ENCODE measurements at regions not wholly inside any gene's neighbourhood (a gene's known extent, or its start where the extent isn't known, plus 50 kb on each side); places are given as distances from the start of the nearest gene placed in this dataset.

DNA sequence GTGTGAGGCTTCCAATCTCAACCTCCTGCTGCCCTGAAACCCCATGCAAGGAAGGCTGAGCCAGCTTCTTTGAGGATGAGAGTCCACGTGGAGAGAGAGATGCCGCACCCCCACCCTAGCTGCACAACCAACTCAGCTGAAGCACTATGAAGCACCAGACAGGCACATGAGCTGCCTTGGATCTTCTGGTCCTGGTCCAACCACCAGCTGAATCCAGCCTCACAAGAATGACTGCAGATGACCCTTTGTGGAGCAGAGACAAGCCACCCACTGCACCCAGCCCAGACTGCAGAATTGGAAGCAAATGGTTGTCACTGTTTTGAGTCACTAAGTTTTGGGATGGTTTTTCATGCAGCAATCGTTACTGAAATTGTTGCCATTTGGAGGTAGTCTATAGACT lies 149.6 kb upstream of the SYT13 start:
- Histone ChIP-seq H3K4me3 (ENCODE audit: low read length) (no peak overlapping the region), H3K4me1 (ENCODE audit: control insufficient read depth, insufficient read depth, low read length) (no peaks in the 10 kb centered on the region), H3K36me3 (ENCODE audit: control insufficient read depth, insufficient read depth, low read length) (no peaks in the 10 kb centered on the region), H3K27ac (ENCODE audit: low read length) (no peak overlapping the region), H3K9me3 (ENCODE audit: control insufficient read depth, insufficient read depth, low read length) (no peaks in the 10 kb centered on the region), H3K27me3 (ENCODE audit: control insufficient read depth, insufficient read depth, low read length) (no peaks in the 10 kb centered on the region)
- no peak overlapping the region for H3K27ac Mint-ChIP-seq
- H3K36me3 Mint-ChIP-seq, result no peaks in the 10 kb centered on the region
- peaks cover 0 to 4% of the 10 kb centered on the region in 2 donors for H3K9me3 Mint-ChIP-seq
- intact Hi-C loops (cut with micrococcal nuclease), result no loop called here
- no peaks in the 10 kb centered on the region for H3K4me1 Mint-ChIP-seq
- ATAC-seq (no peak), DNase-seq (no peak)
- 67% methylated on average over 3 of the region's 3 CpGs for WGBS (ENCODE audit: insufficient coverage)
- H3K4me3 Mint-ChIP-seq, result no peak overlapping the region
- peaks cover 15 to 53% of the 10 kb centered on the region in 2 donors for H3K27me3 Mint-ChIP-seq (ENCODE audit: low read depth in 2 of 2)
- TF ChIP-seq, protein P1, sequence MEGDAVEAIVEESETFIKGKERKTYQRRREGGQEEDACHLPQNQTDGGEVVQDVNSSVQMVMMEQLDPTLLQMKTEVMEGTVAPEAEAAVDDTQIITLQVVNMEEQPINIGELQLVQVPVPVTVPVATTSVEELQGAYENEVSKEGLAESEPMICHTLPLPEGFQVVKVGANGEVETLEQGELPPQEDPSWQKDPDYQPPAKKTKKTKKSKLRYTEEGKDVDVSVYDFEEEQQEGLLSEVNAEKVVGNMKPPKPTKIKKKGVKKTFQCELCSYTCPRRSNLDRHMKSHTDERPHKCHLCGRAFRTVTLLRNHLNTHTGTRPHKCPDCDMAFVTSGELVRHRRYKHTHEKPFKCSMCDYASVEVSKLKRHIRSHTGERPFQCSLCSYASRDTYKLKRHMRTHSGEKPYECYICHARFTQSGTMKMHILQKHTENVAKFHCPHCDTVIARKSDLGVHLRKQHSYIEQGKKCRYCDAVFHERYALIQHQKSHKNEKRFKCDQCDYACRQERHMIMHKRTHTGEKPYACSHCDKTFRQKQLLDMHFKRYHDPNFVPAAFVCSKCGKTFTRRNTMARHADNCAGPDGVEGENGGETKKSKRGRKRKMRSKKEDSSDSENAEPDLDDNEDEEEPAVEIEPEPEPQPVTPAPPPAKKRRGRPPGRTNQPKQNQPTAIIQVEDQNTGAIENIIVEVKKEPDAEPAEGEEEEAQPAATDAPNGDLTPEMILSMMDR (IDR thresholded peaks at IDR 0.05), result no peak

DNA sequence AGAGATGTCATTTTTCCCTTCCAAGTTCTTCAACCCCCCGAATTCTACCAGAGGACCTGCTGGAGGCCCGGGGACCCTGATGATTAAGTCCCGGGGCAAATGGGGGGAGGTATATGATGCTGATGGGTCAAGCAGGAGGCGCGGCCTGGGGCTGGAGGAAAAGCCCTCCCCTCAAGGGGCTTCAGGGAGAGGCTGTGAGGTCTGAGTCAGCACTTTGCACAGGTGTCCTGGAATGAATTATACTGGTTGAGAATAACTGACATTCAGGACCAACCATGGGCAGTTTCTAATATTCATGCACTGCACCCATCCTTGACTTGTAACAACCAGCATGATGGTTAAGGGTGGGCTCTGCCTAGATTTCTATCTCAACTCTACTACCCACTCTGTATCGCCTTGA lies 146.8 kb upstream of the SYT13 start:
- H3K9me3 ChIP-seq (ENCODE audit: control insufficient read depth, insufficient read depth, low read length), result no peaks in the 10 kb centered on the region
- Mint-ChIP-seq H3K27me3 (ENCODE audit: low read depth in 2 of 2) (peaks cover 16 to 62% of the 10 kb centered on the region in 2 donors), H3K27ac (no peak overlapping the region), H3K4me3 (no peak overlapping the region), H3K4me1 (no peaks in the 10 kb centered on the region), H3K36me3 (no peaks in the 10 kb centered on the region), H3K9me3 (no peaks in the 10 kb centered on the region)
- TF ChIP-seq, protein P1 (IDR thresholded peaks at IDR 0.05), result no peak
- ATAC-seq (no peak), DNase-seq (no peak)
- H3K27me3 ChIP-seq (ENCODE audit: control insufficient read depth, insufficient read depth, low read length), result no peaks in the 10 kb centered on the region
- intact Hi-C loops (cut with micrococcal nuclease), result no loop called here
- no peaks in the 10 kb centered on the region for H3K4me1 ChIP-seq (ENCODE audit: control insufficient read depth, insufficient read depth, low read length)
- H3K27ac ChIP-seq (ENCODE audit: low read length), result no peak overlapping the region
- H3K36me3 ChIP-seq (ENCODE audit: control insufficient read depth, insufficient read depth, low read length), result no peaks in the 10 kb centered on the region
- 75% methylated on average over 5 of the region's 6 CpGs for WGBS (ENCODE audit: insufficient coverage)
- H3K4me3 ChIP-seq (ENCODE audit: low read length), result no peak overlapping the region

DNA sequence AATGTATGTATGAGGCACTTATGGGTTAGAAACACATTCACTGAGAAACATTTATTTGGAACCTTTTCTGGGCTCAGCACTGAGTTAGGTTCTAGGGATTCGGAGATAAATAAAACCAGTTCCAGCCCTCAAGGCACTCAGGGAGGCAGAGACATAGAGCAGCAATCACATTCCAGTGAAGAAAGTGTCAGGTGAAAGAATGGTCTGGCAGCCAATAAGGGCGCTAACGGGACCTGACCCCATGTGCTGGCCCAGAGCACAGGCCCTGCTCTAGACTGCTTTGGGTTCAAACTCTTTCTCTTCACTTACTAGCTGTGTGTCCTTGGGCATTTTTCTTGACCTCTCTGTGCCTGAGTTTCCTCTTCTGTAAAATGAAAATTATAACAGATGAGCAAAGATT lies 146.0 kb upstream of the SYT13 start:
- H3K4me1 Mint-ChIP-seq, result no peaks in the 10 kb centered on the region
- no peaks in the 10 kb centered on the region for H3K9me3 Mint-ChIP-seq
- no peak overlapping the region for H3K4me3 Mint-ChIP-seq
- H3K27me3 Mint-ChIP-seq (ENCODE audit: low read depth in 2 of 2), result peaks cover 16 to 59% of the 10 kb centered on the region in 2 donors
- WGBS (ENCODE audit: insufficient coverage), result 86% methylated on average over 3 of the region's 3 CpGs
- no peak overlapping the region for H3K27ac ChIP-seq (ENCODE audit: low read length)
- no peak overlapping the region for H3K27ac Mint-ChIP-seq
- no peak for ATAC-seq
- no peaks in the 10 kb centered on the region for H3K36me3 ChIP-seq (ENCODE audit: control insufficient read depth, insufficient read depth, low read length)
- no peaks in the 10 kb centered on the region for H3K9me3 ChIP-seq (ENCODE audit: control insufficient read depth, insufficient read depth, low read length)
- TF ChIP-seq, protein P1 (IDR thresholded peaks at IDR 0.05), result no peak
- intact Hi-C loops (cut with micrococcal nuclease), result no loop called here
- H3K27me3 ChIP-seq (ENCODE audit: control insufficient read depth, insufficient read depth, low read length), result no peaks in the 10 kb centered on the region
- no peak for DNase-seq
- no peaks in the 10 kb centered on the region for H3K36me3 Mint-ChIP-seq
- no peaks in the 10 kb centered on the region for H3K4me1 ChIP-seq (ENCODE audit: control insufficient read depth, insufficient read depth, low read length)
- H3K4me3 ChIP-seq (ENCODE audit: low read length), result no peak overlapping the region

Measured in natural killer cell (primary cell).